ENCODE measurements at regions not wholly inside any gene's neighbourhood (a gene's known extent, or its start where the extent isn't known, plus 50 kb on each side); places are given as distances from the start of the nearest gene placed in this dataset.

DNA sequence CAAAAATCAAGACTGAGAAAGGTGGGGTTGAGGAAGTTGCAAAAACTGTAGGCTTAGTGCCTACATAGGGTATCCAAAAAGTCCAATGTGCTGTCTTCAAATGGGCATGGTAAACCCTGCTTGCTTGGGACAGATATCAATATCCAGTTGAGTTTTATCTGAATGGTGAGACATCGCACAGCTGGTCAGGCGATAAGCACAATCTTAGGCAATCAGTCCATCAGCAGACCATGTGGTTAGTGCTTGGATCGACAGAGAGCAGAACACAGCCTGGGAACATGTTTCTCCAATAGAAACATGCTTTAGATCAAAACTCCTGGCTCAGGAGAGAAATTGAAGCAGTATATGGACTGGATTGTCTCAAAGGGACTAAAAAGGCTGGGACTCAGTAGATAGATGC lies 151.3 kb upstream of the IPO5 start (continued):
- TF ChIP-seq ZBTB33 (CRISPR knock-in tag; IDR thresholded peaks at IDR 0.05) (no peak), FOXA3 (CRISPR knock-in tag; conservative IDR thresholded peaks at IDR 0.05 in 1 of 2, IDR thresholded peaks at IDR 0.05 in 1 of 2) (no peak), CEBPB (tag; IDR thresholded peaks at IDR 0.05) (no peak), TAL1 (IDR thresholded peaks at IDR 0.05) (peak; percentile 51), RFX5 (IDR thresholded peaks at IDR 0.05; ENCODE audit: low read depth, low read length) (no peak), ZBTB17 (CRISPR knock-in tag; IDR thresholded peaks at IDR 0.05) (no peak), CBFA2T3 (IDR thresholded peaks at IDR 0.05) (peak; percentile 43; the same call in 1 of the 2 replicates), FOSL1 (tag; conservative IDR thresholded peaks at IDR 0.05) (peak; percentile 83), ZFP36 (IDR thresholded peaks at IDR 0.05; ENCODE audit: low read depth, low read length, partially characterized antibody) (no peak), JUND (IDR thresholded peaks at IDR 0.05; ENCODE audit: borderline replicate concordance, low read depth, low read length) (no peak), JUND (tag; IDR thresholded peaks at IDR 0.05; ENCODE audit: borderline replicate concordance, low read depth, low read length) (no peak), RBM17 (IDR thresholded peaks at IDR 0.05; ENCODE audit: borderline replicate concordance, low read depth, low read length) (no peak), USF2 (CRISPR knock-in tag; IDR thresholded peaks at IDR 0.05) (no peak), RFX7 (CRISPR knock-in tag; IDR thresholded peaks at IDR 0.05) (no peak)
- TF ChIP-seq, protein P1, sequence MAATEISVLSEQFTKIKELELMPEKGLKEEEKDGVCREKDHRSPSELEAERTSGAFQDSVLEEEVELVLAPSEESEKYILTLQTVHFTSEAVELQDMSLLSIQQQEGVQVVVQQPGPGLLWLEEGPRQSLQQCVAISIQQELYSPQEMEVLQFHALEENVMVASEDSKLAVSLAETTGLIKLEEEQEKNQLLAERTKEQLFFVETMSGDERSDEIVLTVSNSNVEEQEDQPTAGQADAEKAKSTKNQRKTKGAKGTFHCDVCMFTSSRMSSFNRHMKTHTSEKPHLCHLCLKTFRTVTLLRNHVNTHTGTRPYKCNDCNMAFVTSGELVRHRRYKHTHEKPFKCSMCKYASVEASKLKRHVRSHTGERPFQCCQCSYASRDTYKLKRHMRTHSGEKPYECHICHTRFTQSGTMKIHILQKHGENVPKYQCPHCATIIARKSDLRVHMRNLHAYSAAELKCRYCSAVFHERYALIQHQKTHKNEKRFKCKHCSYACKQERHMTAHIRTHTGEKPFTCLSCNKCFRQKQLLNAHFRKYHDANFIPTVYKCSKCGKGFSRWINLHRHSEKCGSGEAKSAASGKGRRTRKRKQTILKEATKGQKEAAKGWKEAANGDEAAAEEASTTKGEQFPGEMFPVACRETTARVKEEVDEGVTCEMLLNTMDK (IDR thresholded peaks at IDR 0.05; ENCODE audit: borderline replicate concordance, insufficient read depth, low read depth, low read length, poor library complexity, severe bottlenecking), result no peak

All from K562 (cell line).